ENCODE measurements at regions not wholly inside any gene's neighbourhood (a gene's known extent, or its start where the extent isn't known, plus 50 kb on each side); places are given as distances from the start of the nearest gene placed in this dataset.

GRCh38 chr12:30002677-30003076 is 218.9 kb upstream of the TMTC1 start:
- WGBS, 2 donors = 89% methylated on average over 5 of the region's 5 CpGs
- no peak for TF ChIP-seq CTCF (IDR thresholded peaks at IDR 0.05)
- no peak for TF ChIP-seq POLR2A (IDR thresholded peaks at IDR 0.05)
- intact Hi-C loops (cut with DNase I; ENCODE audit: low total_unique reads) = no loop called here
- H3K4me3 ChIP-seq (ENCODE audit: low read depth, poor library complexity, severe bottlenecking) = no peak overlapping the region
- no peak for DNase-seq (ENCODE audit: low spot score in 2 of 2)

- TF ChIP-seq CTCF (IDR thresholded peaks at IDR 0.05) = no peak
- TF ChIP-seq POLR2A (IDR thresholded peaks at IDR 0.05) = no peak
- no peak for DNase-seq (ENCODE audit: low spot score in 2 of 2)
- H3K4me3 ChIP-seq (ENCODE audit: low read depth, poor library complexity, severe bottlenecking) = no peak overlapping the region
- WGBS, 2 donors = 85 to 91% methylated on average over 1 of the region's 1 CpG
- intact Hi-C loops (cut with DNase I; ENCODE audit: low total_unique reads) = no loop called here
Measured at GRCh38 chr12:30000401-30000800, 216.7 kb upstream of the TMTC1 start.

GRCh38 chr12:29996993-29997392 is 213.3 kb upstream of the TMTC1 start:
- H3K4me3 ChIP-seq (ENCODE audit: low read depth, poor library complexity, severe bottlenecking) = no peak overlapping the region
- DNase-seq (ENCODE audit: low spot score in 2 of 2) = no peak
- 93% methylated on average over 3 of the region's 3 CpGs for WGBS, 2 donors
- intact Hi-C loops (cut with DNase I; ENCODE audit: low total_unique reads) = no loop called here
- TF ChIP-seq POLR2A (IDR thresholded peaks at IDR 0.05) (no peak), CTCF (IDR thresholded peaks at IDR 0.05) (no peak)

GRCh38 chr12:29992366-29992765 is 208.6 kb upstream of the TMTC1 start:
- no peak for TF ChIP-seq CTCF (IDR thresholded peaks at IDR 0.05)
- TF ChIP-seq POLR2A (IDR thresholded peaks at IDR 0.05) = no peak
- WGBS, 2 donors = 68 to 96% methylated on average over 2 of the region's 2 CpGs
- no peak overlapping the region for H3K4me3 ChIP-seq (ENCODE audit: low read depth, poor library complexity, severe bottlenecking)
- intact Hi-C loops (cut with DNase I; ENCODE audit: low total_unique reads) = no loop called here
- DNase-seq (ENCODE audit: low spot score in 2 of 2) = no peak

- DNase-seq (ENCODE audit: low spot score in 2 of 2) = no peak
- intact Hi-C loops (cut with DNase I; ENCODE audit: low total_unique reads) = no loop called here
- WGBS, 2 donors = 84 to 85% methylated on average over 2 of the region's 2 CpGs
Measured at GRCh38 chr12:29991924-29992323, 208.2 kb upstream of the TMTC1 start.

More at GRCh38 chr12:29991924-29992323, 208.2 kb upstream of the TMTC1 start:
- H3K4me3 ChIP-seq (ENCODE audit: low read depth, poor library complexity, severe bottlenecking) = no peak overlapping the region
- no peak for TF ChIP-seq POLR2A (IDR thresholded peaks at IDR 0.05)
- no peak for TF ChIP-seq CTCF (IDR thresholded peaks at IDR 0.05)
